ENCODE measurements at regions not wholly inside any gene's neighbourhood (a gene's known extent, or its start where the extent isn't known, plus 50 kb on each side); places are given as distances from the start of the nearest gene placed in this dataset.

DNA sequence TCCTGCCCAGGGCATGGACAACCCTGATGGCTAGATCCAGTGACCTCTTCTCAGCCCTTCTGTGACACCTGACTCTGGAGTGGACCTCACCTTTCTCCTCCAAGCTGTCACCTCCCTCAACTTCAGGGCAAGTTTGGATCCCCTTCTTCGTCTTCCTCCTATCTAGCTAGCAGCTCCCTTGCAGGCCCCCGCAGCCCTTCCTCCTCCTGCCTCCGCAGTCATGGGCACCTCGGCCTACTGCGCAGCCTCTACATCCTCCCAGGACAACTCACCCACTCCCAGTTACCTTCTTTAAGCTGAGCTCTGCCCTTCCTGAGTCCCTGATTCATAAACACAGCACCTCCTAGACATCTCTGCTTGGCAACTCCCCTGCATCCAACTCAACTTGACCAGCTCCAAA lies 61.3 kb upstream of the ID3 start:
- TF ChIP-seq, protein P1, sequence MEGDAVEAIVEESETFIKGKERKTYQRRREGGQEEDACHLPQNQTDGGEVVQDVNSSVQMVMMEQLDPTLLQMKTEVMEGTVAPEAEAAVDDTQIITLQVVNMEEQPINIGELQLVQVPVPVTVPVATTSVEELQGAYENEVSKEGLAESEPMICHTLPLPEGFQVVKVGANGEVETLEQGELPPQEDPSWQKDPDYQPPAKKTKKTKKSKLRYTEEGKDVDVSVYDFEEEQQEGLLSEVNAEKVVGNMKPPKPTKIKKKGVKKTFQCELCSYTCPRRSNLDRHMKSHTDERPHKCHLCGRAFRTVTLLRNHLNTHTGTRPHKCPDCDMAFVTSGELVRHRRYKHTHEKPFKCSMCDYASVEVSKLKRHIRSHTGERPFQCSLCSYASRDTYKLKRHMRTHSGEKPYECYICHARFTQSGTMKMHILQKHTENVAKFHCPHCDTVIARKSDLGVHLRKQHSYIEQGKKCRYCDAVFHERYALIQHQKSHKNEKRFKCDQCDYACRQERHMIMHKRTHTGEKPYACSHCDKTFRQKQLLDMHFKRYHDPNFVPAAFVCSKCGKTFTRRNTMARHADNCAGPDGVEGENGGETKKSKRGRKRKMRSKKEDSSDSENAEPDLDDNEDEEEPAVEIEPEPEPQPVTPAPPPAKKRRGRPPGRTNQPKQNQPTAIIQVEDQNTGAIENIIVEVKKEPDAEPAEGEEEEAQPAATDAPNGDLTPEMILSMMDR (conservative IDR thresholded peaks at IDR 0.05) = no peak
- no peak for TF ChIP-seq ZFX (IDR thresholded peaks at IDR 0.05)
